GM18502 (cell line): ENCODE measurements at regions not wholly inside any gene's neighbourhood (a gene's known extent, or its start where the extent isn't known, plus 50 kb on each side); places are given as distances from the start of the nearest gene placed in this dataset.
"Not testable (repeated sequence)": the region's sequence is repeated elsewhere in the genome, so short reads cannot be mapped to it uniquely, and the experiment has no call there.

Experiments used
- ATAC-seq: cut with Tn5 transposase; IDR thresholded peaks from one replicate; pipeline ENCODE4 v1.9.1; 2021; ENCODE audit warnings: mild to moderate bottlenecking; ENCODE audit not compliant: unreplicated experiment, poor library complexity

DNA sequence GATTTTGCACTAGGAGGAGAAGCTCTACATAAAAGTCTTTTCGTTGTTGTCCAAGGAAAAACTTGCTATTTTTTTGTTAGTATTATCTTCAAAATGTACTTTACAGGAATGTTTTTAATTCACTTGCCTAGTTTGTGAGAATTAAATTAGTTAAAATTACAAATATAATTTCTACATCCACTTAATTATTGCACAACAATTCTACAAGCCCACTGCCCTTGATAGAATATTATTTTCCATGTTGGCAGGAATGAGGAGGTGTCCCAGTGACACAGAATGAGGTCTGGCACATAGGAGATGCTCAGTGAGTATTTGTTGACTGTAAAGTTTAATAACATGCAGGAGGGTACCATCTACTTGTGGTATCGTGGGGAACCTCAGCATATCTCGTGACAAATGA, 255.4 kb downstream of the SDHAF3 start:
- ATAC-seq: no peak

DNA sequence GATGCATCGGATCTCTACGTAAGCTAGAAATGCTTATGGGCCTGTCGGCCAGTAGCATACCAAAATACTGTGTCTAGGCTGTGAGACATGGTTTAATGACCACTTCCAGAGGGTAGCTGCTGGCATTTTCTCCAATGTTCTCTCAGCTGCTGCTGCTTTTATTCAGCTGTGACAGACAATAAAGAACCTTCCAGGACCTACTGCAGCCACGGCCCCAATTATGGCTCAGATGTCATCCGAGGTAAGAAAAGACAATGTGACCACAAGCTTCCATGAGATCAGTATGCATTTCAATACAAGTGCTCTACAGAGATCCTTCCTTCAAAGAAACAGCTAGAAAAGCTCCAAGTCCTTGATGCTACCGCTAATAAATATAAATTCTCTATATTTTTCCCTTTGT, 256.2 kb downstream of the SDHAF3 start:
- ATAC-seq: no peak

DNA sequence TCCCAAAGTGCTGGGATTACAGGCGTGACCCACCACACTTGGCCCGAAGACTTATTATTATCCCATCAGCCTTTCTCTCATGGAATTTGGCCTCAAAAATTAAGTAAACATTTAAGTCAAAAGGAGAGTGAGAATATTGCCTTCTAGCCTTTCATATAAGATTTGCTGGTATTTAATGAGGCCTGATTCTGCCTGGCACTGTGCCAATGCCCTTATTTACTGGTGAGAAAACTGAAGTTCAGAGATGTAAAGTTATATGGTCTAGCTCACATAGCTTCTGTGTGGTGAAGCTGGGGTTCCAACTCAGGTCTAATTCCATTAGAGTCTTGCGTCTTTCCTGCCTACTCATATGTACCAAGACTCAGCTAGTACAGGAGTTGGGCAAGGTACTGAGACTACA, 260.2 kb downstream of the SDHAF3 start:
- ATAC-seq: no peak

DNA sequence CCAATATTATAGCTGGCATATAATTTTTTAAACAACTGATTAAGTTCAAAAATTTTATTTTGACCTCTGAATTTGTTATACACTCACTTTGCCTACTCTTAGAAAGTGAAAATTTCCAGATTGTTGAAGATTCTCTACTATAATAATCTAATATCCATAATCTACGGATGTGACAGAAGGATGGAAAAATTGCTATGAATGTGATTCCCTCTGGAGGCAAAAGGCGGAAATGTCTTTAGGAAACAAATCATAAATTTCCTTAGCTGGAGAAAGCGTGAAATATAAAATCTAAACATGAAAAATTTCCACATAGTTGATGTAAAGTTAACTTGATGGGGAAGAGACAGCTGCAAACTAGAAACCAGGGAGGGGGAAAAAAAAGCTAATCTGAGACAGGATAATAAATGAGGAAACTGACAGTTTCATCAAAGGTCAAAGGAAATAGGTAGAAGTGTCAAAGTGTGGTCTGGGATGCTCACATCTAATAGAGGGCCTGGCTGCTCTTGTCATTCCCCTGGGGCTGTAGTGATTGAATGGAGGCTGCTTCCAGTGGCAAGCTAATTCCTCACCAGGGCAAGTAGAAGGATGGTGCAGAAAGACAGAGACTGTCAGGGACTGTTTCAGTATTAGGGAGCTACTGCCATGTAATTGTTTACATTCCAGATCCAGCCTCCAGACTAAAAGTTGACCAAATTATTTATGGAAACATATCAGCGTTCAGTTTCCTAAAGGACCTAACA, 264.5 kb downstream of the SDHAF3 start:
- ATAC-seq: no peak

DNA sequence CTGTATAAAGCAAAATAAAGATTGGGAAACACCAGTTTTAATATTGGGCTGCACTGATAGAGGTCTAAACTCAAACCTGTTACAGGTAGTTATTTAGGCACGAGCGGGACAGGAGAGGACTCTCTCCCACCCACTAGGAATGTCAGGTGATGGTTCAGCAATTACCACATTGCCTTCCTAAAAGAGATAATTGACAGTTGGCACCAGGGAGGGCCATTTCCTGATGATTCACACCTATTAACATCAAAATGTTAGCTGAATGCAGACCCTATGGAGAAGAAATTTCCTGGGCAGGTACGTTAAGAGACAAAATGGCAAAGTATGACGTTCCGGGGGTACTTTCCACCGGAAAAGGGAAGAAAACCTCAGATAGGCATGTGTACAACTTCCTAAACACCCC, 272.6 kb downstream of the SDHAF3 start:
- ATAC-seq: no peak

DNA sequence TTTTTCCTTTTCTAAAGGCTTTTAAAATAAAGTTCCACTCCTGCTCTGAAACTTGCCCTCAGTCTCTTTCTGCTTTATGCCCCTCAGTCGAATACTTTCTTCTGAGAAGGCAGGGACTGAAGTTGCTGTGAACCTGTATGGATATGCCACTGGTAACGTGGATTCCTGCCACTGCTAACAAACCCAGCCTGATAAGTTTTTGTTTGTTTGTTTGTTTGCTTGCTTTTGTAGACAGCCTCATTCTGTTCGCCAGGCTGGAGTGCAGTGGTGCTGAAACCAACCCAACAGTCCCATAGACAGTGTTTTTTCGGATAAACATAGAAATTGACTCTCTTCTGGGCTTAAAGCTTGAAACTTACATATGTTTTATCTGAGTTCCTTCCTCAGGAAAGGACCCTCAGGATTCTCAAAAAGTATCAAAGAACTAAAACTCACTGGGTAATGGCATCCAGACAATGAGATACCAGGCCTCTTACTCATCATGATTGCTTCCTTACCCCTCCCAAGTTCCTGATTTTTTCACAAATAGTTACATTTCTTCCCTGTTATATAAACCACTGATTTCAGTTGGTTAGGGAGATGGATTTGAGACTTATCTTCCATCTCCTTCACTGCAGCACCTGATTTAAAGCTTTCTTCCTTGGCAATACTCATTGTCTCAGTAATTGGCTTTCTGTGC, 273.6 kb downstream of the SDHAF3 start:
- no peak for ATAC-seq

DNA sequence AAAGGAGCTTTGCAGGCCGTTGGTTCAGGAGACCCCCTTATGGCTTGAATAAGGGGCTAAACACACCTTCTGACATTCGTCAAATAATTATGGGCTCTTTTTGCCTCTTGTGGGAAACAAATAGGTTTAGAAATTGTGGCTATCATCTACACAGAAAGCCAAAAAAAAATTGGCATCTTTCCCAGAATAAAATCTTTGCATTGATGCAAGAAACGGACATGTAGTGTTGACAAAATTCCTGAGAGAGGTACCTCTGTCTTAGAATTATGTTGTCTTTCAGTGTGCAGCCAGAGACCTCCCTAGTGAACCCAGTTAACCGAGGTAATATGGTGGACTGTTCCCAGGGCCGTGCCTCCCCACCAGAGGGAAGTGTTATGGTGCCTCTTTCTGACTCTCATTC, 283.9 kb downstream of the SDHAF3 start:
- ATAC-seq: no peak

DNA sequence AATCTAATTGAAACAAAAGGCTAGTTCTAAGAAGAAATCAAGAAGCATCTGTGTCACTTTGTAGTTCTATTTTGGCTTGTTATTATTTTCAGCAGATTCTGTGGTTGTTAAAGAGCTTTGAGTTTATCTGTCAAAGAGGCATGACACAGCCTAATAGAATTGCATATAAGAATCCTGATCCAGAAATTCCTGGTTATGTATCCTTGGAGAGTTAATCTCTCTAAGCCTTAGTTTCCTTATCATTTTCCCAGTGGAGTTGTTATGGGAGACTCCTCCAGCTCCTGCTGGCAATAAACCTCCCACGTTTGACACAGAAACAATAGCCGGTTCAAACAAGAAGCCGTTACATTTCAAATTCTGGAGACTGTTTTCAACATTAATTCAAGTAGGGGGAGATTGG, 288.3 kb downstream of the SDHAF3 start:
- ATAC-seq: no peak

DNA sequence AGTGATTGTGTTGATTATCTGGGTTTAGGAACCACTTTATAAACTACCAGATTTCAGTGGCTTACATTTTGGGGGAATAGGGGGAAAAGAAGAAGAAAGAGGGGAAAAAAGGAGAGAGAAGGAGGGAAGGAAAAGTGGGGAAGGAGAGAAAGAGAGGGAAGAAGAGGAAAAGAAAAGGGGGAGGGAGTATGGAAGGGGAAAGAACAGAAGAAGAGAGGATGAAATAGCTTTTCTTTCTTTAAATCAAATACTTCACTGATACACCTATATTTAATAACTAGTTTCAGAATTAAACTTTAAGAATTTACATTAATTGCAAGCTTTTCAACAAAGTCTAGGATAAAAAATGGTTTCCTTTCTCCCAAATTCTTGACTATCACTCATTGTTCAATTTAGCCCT, 289.6 kb downstream of the SDHAF3 start:
- no peak for ATAC-seq

DNA sequence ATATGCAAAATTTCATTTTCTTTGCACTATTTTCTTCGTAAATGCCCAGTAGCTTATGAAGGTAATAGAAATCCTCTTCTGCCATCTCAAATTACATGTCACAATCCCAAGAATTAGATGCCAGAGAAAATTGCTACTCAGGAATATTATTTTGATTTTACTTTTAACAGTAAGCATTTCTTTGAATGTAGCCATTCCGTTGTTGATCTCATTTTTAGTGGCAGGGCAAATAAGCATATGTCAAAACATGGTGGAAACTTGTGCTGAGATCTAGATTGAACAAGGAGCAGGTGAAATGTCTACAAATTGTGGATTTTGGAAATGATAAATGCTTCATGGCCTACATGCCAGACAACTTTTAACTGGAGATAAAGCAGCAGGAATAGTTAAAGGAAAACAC, 291.8 kb downstream of the SDHAF3 start:
- ATAC-seq: no peak

DNA sequence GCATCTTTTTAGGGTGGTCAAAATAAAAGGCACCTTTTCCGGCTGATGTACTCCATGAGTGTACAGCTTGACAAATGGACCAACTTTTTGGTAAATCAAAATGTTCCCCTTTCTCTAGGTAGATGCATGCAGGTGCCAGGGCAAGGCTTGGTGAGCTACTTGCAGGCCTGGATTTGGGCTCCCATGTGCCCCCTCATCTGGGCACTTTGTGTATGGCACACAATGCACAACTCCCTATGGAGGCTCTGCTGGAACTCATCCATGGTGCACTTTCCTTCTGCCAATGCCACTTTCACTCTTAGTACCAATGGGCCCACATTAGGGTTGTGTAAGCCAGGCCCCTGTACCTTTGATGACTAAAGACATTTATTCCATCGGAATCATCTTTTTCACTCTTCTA, 300.8 kb downstream of the SDHAF3 start:
- no peak for ATAC-seq

DNA sequence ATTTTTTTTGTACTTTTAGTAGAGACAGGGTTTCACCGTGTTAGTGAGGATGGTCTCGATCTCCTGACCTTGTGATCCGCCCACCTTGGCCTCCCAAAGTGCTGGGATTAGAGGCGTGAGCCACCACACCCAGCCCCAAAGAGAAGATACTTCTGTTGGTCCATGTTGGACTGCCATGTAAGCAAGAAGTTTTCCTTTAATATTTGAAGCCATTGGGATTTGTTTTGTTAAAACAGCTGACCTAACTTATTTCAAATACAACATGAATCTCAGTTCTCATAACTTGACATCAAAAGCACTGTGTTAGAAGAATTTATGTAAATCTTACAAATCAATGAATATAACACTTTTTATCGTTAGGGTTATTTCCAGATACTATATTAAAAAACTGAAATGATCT, 302.4 kb downstream of the SDHAF3 start:
- ATAC-seq: no peak

DNA sequence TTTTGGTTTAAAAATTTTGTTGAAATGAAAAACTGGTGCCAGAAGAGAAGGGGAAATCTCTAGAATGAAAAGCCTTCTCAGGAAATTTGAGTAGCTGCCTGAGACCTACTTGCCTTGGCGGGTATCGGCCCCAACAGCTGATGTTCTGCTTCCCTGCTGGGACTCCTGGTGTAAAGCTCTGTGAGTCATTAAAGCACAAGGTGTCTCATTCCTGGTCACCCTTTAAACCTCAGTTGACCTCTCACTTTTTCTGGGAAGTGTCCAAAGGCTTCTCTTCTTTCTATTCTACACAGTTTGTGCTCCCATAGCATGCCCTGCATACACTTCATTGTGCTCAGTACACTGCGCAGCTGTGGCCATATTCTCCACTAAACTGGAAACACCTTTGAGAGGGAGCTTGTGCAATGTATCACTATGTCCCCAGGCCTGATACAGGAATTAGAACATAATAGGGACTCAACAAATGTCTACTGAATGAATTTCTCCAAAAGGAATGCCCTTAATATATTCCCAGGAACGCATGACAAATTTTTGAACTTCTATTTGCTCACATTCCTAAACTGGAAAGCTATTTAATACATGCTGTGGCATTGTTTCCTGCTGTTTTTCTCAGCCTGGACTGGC, 303.9 kb downstream of the SDHAF3 start:
- ATAC-seq: no peak

DNA sequence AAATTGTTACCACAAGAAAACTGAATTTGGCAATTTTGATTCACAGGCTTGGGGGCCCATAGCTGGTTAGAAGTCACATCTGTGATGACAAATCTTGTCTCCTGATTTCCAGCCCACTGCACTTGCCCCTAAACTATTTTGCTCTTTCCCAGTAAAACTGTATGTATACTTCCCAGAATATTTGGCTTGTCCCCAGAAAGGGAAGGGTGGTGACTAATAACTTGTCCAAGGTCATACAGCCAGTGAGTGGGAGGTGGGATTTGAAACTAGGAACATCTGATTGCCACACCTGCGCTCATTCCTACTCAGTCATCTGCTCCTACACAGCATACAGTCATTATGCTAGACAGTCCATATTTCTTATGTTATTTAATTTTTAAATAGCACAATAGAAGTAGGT, 304.5 kb downstream of the SDHAF3 start:
- no peak for ATAC-seq

DNA sequence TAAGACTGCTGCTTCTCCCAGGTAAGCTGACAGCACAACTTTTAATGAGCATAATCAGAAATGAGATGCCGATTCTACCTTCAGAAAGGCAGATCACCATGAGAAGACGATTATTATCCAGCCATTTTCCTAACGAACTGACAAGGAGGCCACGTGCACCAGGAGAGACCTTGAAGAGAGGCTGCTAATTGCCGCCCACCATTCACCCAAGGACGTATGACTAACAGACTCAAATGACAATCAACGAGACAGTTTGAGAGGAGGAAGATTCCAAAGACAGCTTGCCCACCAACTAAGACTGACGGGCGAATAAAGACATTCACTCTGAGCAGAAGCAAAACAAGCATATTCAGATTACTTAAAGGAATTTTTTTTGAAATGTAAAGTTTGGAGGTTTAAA, 301.9 kb upstream of the TAC1 start:
- ATAC-seq: no peak

DNA sequence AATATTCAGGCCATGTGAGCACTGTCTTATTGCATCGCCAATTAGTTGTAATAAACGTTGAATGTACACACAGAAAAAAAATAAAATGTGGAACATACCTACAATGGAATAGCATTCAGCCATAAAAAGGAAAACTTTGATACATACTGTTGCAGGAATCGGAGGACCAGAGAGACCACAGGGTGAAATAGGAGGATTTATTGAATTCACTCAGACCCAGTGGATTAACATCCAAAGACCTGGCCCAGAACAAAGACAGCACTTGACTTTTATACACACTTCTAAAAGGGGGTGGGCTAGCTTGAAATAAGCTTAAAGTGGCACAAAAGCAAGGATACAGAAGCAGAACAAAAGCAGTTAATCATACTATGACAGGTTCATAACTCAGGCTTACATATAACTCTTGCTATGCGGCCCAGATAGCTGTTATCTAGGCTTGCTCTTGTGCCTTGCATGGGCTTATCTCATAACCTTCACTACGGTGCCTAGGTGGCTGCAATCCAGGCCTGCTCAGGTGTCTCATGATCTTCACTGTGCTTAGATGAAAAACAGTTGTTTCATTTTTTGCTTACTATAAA, 292.2 kb upstream of the TAC1 start:
- no peak for ATAC-seq

DNA sequence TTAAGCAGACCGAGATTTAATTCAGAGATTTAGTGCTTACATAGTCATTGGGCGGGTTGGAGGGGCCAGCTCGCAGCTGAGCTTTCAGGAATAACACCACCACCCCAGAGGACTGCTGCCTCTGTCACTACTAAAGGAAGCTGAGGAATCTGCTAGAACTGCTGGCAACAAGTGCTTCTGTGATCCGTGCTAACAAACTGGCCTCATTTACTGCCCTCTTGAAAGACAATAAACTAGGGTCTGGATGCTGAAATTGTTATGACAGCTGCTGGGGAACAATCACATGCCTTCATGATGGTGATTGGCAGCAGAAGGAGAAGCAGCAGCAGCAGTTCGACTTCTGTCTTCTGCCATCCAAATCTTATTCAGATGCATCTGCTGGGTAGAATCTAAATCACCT, 285.5 kb upstream of the TAC1 start:
- no peak for ATAC-seq

DNA sequence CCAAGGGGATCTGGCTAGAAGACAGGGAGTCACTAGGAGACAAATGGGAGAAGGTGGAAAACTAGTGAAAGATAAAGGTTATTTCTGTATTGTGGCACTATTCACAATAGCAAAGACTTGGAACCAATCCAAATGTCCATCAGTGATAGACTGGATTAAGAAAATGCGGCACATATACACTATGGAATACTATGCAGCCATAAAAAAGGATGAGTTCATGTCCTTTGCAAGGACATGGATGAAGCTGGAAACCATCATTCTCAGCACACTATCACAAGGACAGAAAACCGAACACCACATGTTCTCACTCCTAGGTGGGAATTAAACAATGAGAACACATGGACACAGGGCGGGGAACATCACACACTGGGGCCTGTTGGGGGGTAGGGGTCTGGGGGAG, 282.4 kb upstream of the TAC1 start:
- not testable (repeated sequence) for ATAC-seq

DNA sequence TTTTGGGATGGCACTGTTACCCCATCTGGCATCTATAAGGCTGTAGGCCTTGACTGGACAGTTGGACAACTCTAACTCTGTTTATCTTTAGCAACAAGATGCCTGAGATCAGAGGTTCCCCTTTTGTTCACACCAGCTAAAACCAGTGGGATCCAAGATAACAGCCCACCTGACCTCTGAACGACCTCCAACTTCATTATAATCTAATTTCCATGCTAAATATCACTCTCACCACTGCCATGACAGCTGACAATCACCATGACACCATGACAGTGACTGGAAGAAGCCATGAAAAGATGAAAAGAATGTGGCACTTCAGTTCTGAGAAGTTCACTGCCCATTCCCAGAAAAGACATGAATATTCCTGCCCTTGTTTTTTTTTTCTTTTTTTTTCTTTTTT, 281.4 kb upstream of the TAC1 start:
- ATAC-seq: no peak

DNA sequence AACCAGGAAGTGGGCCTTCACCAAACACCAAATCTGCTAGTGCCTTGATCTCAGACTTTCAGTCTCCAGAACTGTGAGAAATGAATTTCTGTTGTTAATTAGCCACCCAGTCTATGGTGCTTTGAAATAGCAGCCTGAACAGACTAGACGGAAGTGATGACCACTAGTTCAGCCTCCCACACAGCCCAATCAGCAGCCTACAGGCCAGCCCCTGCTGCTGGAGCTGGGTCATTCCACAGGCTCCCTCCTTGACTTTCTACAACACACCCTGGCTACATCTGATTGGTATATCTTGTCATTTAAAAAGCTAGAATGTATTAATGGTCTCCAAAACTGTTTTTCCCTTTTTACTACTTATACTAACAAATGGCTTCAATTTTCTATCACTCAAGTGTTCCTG, 277.2 kb upstream of the TAC1 start:
- no peak for ATAC-seq

DNA sequence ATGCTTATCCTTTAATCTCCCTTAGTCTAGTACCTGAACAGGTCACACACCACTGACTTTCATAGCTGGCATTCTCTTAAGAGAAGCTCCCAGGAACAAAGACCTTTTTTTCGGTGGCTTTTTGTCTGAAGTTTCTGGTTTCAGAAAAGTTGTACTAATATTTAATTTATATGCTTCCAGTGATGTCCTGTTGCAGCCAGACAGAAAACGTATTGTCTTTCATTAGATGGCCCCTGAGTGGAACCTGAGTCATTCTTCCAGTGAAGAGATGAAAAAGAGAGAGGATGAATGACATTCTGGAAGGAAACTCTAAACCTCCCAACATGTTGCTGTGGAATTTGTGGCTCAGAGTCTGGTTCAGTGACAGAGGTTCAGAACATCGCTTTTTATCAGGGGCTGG, 274.8 kb upstream of the TAC1 start:
- ATAC-seq: no peak
